ENCODE measurements at regions not wholly inside any gene's neighbourhood (a gene's known extent, or its start where the extent isn't known, plus 50 kb on each side); places are given as distances from the start of the nearest gene placed in this dataset.
"Not testable (repeated sequence)": the region's sequence is repeated elsewhere in the genome, so short reads cannot be mapped to it uniquely, and the experiment has no call there.

- H3K79me1 ChIP-seq (ENCODE audit: low read length); H3K9ac ChIP-seq (ENCODE audit: low read length); H2BK5ac ChIP-seq (ENCODE audit: low read length); H4K5ac ChIP-seq (ENCODE audit: low read length); H2BK120ac ChIP-seq (ENCODE audit: low read depth, low read length); H3K18ac ChIP-seq (ENCODE audit: low read length); H4K8ac ChIP-seq (ENCODE audit: low read depth, low read length); H3K4ac ChIP-seq (ENCODE audit: low read depth, low read length); H3K36me3 ChIP-seq (ENCODE audit: control insufficient read depth, insufficient read depth, low read length); H3K56ac ChIP-seq (ENCODE audit: low read length); H3K4me1 ChIP-seq (ENCODE audit: control insufficient read depth, low read depth, low read length); H2BK15ac ChIP-seq (replicated peaks; ENCODE audit: low read depth); H3K27me3 ChIP-seq (ENCODE audit: insufficient read depth, low read length, poor library complexity); H3K4me2 ChIP-seq (ENCODE audit: low read length); H3K79me2 ChIP-seq (ENCODE audit: control insufficient read depth, insufficient read depth, low read length); H2AK5ac ChIP-seq (ENCODE audit: low read length); H3K4me3 ChIP-seq (ENCODE audit: low read length); H3K23ac ChIP-seq (ENCODE audit: low read length); H3K27ac ChIP-seq (ENCODE audit: low read depth, low read length): not testable (repeated sequence)
- 100% methylated on average over 2 of the region's 8 CpGs for WGBS (ENCODE audit: extremely low coverage, insufficient coverage, low lambda C conversion rate)
- DNase-seq: peak; percentile 10
Observed at GRCh38 chr5:93682471-93683404, 58.7 kb downstream of the POU5F2 start.

GRCh38 chr5:93681432-93681831 lies 60.0 kb downstream of the POU5F2 start:
- H3K79me1 ChIP-seq (ENCODE audit: low read length): no peaks in the 10 kb centered on the region
- WGBS (ENCODE audit: extremely low coverage, insufficient coverage, low lambda C conversion rate): no CpG with 5 or more reads among the region's 3 CpGs
- H3K23ac ChIP-seq (ENCODE audit: low read length): no peak overlapping the region
- no peak overlapping the region for H2BK120ac ChIP-seq (ENCODE audit: low read depth, low read length)
- no peak overlapping the region for H2BK5ac ChIP-seq (ENCODE audit: low read length)
- H4K8ac ChIP-seq (ENCODE audit: low read depth, low read length): no peak overlapping the region
- no peak overlapping the region for H2AK5ac ChIP-seq (ENCODE audit: low read length)
- peaks cover 4% of the 10 kb centered on the region for H3K4me1 ChIP-seq (ENCODE audit: control insufficient read depth, low read depth, low read length)
- H3K9ac ChIP-seq (ENCODE audit: low read length): no peak overlapping the region
- no peaks in the 10 kb centered on the region for H3K36me3 ChIP-seq (ENCODE audit: control insufficient read depth, insufficient read depth, low read length)
- H3K4me3 ChIP-seq (ENCODE audit: low read length): no peak overlapping the region
- no peak overlapping the region for H3K4me2 ChIP-seq (ENCODE audit: low read length)
- H3K27me3 ChIP-seq (ENCODE audit: insufficient read depth, low read length, poor library complexity): no peaks in the 10 kb centered on the region
- H3K27ac ChIP-seq (ENCODE audit: low read depth, low read length): no peak overlapping the region
- peak; percentile 17 for DNase-seq
- H3K4ac ChIP-seq (ENCODE audit: low read depth, low read length): no peak overlapping the region
- H2BK15ac ChIP-seq (replicated peaks; ENCODE audit: low read depth): no peak overlapping the region
- no peaks in the 10 kb centered on the region for H3K79me2 ChIP-seq (ENCODE audit: control insufficient read depth, insufficient read depth, low read length)
- H3K18ac ChIP-seq (ENCODE audit: low read length): no peak overlapping the region
- no peak overlapping the region for H4K5ac ChIP-seq (ENCODE audit: low read length)
- H3K56ac ChIP-seq (ENCODE audit: low read length): no peak overlapping the region

- H3K4me2 ChIP-seq (ENCODE audit: low read length): no peak overlapping the region
- no peak overlapping the region for H3K18ac ChIP-seq (ENCODE audit: low read length)
- H3K4me3 ChIP-seq (ENCODE audit: low read length): no peak overlapping the region
- no peak overlapping the region for H4K8ac ChIP-seq (ENCODE audit: low read depth, low read length)
- no peaks in the 10 kb centered on the region for H3K36me3 ChIP-seq (ENCODE audit: control insufficient read depth, insufficient read depth, low read length)
- H3K4ac ChIP-seq (ENCODE audit: low read depth, low read length): no peak overlapping the region
- H2BK120ac ChIP-seq (ENCODE audit: low read depth, low read length): no peak overlapping the region
- no peak overlapping the region for H2AK5ac ChIP-seq (ENCODE audit: low read length)
- peak; percentile 79 for DNase-seq
- H2BK5ac ChIP-seq (ENCODE audit: low read length): no peak overlapping the region
- no peaks in the 10 kb centered on the region for H3K27me3 ChIP-seq (ENCODE audit: insufficient read depth, low read length, poor library complexity)
- H3K23ac ChIP-seq (ENCODE audit: low read length): no peak overlapping the region
- no peak overlapping the region for H4K5ac ChIP-seq (ENCODE audit: low read length)
- no peaks in the 10 kb centered on the region for H3K79me1 ChIP-seq (ENCODE audit: low read length)
- WGBS (ENCODE audit: extremely low coverage, insufficient coverage, low lambda C conversion rate): no CpG with 5 or more reads among the region's 7 CpGs
- H3K9ac ChIP-seq (ENCODE audit: low read length): no peak overlapping the region
- H3K27ac ChIP-seq (ENCODE audit: low read depth, low read length): no peak overlapping the region
- H3K79me2 ChIP-seq (ENCODE audit: control insufficient read depth, insufficient read depth, low read length): no peaks in the 10 kb centered on the region
- H3K4me1 ChIP-seq (ENCODE audit: control insufficient read depth, low read depth, low read length): peaks cover 4% of the 10 kb centered on the region
- H3K56ac ChIP-seq (ENCODE audit: low read length): no peak overlapping the region
- H2BK15ac ChIP-seq (replicated peaks; ENCODE audit: low read depth): no peak overlapping the region
Observed at GRCh38 chr5:93677359-93677891, 64.0 kb downstream of the POU5F2 start.

GRCh38 chr5:93676704-93677103 lies 64.7 kb downstream of the POU5F2 start:
- no peak overlapping the region for H2BK120ac ChIP-seq (ENCODE audit: low read depth, low read length)
- H4K5ac ChIP-seq (ENCODE audit: low read length): no peak overlapping the region
- no peak overlapping the region for H3K4ac ChIP-seq (ENCODE audit: low read depth, low read length)
- H3K4me3 ChIP-seq (ENCODE audit: low read length): no peak overlapping the region
- no peak for DNase-seq
- no peak overlapping the region for H3K56ac ChIP-seq (ENCODE audit: low read length)
- no peaks in the 10 kb centered on the region for H3K27me3 ChIP-seq (ENCODE audit: insufficient read depth, low read length, poor library complexity)
- H2BK15ac ChIP-seq (replicated peaks; ENCODE audit: low read depth): no peak overlapping the region
- H3K27ac ChIP-seq (ENCODE audit: low read depth, low read length): no peak overlapping the region
- no peak overlapping the region for H4K8ac ChIP-seq (ENCODE audit: low read depth, low read length)
- H3K79me2 ChIP-seq (ENCODE audit: control insufficient read depth, insufficient read depth, low read length): no peaks in the 10 kb centered on the region
- no peaks in the 10 kb centered on the region for H3K36me3 ChIP-seq (ENCODE audit: control insufficient read depth, insufficient read depth, low read length)
- H3K4me1 ChIP-seq (ENCODE audit: control insufficient read depth, low read depth, low read length): peaks cover 4% of the 10 kb centered on the region
- no peak overlapping the region for H2AK5ac ChIP-seq (ENCODE audit: low read length)
- H3K79me1 ChIP-seq (ENCODE audit: low read length): no peaks in the 10 kb centered on the region
- H3K9ac ChIP-seq (ENCODE audit: low read length): no peak overlapping the region
- no CpG with 5 or more reads among the region's 5 CpGs for WGBS (ENCODE audit: extremely low coverage, insufficient coverage, low lambda C conversion rate)
- no peak overlapping the region for H3K4me2 ChIP-seq (ENCODE audit: low read length)
- H3K18ac ChIP-seq (ENCODE audit: low read length): no peak overlapping the region
- no peak overlapping the region for H2BK5ac ChIP-seq (ENCODE audit: low read length)
- H3K23ac ChIP-seq (ENCODE audit: low read length): no peak overlapping the region

- no peak overlapping the region for H3K9ac ChIP-seq (ENCODE audit: low read length)
- no peak overlapping the region for H3K18ac ChIP-seq (ENCODE audit: low read length)
- H3K4me3 ChIP-seq (ENCODE audit: low read length): no peak overlapping the region
- H3K79me2 ChIP-seq (ENCODE audit: control insufficient read depth, insufficient read depth, low read length): no peaks in the 10 kb centered on the region
- H4K5ac ChIP-seq (ENCODE audit: low read length): no peak overlapping the region
- no peak overlapping the region for H3K23ac ChIP-seq (ENCODE audit: low read length)
- peaks cover 4% of the 10 kb centered on the region for H3K4me1 ChIP-seq (ENCODE audit: control insufficient read depth, low read depth, low read length)
- no peak overlapping the region for H3K56ac ChIP-seq (ENCODE audit: low read length)
- H2BK120ac ChIP-seq (ENCODE audit: low read depth, low read length): no peak overlapping the region
- H3K4ac ChIP-seq (ENCODE audit: low read depth, low read length): no peak overlapping the region
- H3K79me1 ChIP-seq (ENCODE audit: low read length): no peaks in the 10 kb centered on the region
- H3K27ac ChIP-seq (ENCODE audit: low read depth, low read length): no peak overlapping the region
- no peak overlapping the region for H2BK15ac ChIP-seq (replicated peaks; ENCODE audit: low read depth)
- H4K8ac ChIP-seq (ENCODE audit: low read depth, low read length): no peak overlapping the region
- H2BK5ac ChIP-seq (ENCODE audit: low read length): no peak overlapping the region
- no peak overlapping the region for H2AK5ac ChIP-seq (ENCODE audit: low read length)
- WGBS (ENCODE audit: extremely low coverage, insufficient coverage, low lambda C conversion rate): no CpG with 5 or more reads among the region's 1 CpG
- H3K27me3 ChIP-seq (ENCODE audit: insufficient read depth, low read length, poor library complexity): no peaks in the 10 kb centered on the region
- H3K4me2 ChIP-seq (ENCODE audit: low read length): no peak overlapping the region
- no peak for DNase-seq
- no peaks in the 10 kb centered on the region for H3K36me3 ChIP-seq (ENCODE audit: control insufficient read depth, insufficient read depth, low read length)
Observed at GRCh38 chr5:93675460-93676450, 65.6 kb downstream of the POU5F2 start.

All from mesendoderm (in vitro differentiated cells).